Endothelial cell of hepatic sinusoid (primary cell): ENCODE measurements at regions not wholly inside any gene's neighbourhood (a gene's known extent, or its start where the extent isn't known, plus 50 kb on each side); places are given as distances from the start of the nearest gene placed in this dataset.

Experiments used
- in situ Hi-C: cut with HindIII; loops from 2 replicates; pipeline ENCODE4 v1.10.0; 2017; ENCODE audit warnings: low sequenced_read_pairs

DNA sequence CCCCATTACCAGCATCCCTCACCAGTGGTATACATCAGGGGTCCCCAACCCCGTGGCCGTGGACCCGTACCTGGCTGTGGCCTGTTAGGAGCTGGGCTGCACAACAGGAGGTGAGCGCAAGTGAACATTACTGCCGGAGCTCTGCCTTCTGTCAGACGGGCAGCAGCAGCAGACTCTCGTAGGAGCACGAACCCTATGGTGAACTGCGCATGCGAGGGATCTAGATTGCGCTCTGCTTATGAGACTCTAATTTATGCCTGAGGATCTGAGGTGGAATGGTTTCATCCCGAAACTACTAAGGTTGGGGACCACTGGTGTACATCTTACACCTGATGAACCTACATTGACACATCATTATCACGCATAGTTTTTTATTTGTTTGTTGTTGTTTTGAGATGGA lies 52.8 kb upstream of the DHX15 start:
- in situ Hi-C loops = no loop called here

DNA sequence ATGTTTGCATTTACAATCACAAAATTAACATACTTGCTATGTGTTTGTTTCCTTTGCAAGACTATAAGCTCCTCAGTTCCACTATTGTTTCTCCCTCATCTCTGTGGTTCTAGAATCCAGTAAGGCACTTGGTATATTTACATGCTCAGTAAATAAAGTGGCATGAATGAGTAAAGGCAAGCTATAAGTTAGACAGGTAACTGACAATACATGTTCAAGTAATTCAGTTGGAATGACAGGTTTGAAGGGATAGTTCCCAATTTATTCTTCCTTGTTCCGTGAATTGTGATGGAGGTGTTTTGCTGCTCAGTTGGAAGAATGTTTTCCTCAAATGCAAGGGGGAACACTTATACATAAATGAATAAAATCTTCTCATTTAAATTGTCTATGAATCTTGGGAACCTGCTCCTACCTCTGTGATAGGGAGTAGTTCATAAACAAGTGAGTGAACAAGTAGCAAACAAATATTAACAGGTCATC lies 54.1 kb upstream of the DHX15 start:
- in situ Hi-C loops = no loop called here

DNA sequence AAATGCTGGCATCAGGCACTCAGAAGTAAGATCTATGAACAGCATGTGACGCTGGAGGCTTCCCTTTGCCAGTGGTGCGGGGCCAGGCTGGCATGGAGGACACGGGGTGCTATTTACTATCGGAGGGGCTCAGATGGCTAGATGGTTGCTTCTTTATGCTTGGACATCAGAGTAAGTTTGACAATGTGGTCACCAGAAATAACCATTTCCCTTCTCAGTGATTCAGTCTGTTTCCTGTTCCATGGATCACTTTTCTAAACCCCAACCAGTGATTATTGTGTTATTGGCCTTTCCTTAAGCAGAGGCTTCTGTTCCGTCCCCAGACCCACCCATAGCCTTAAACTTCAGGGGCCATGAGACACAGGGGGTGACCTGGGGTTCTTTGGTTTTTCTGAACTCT lies 55.4 kb upstream of the DHX15 start:
- in situ Hi-C loops = no loop called here

DNA sequence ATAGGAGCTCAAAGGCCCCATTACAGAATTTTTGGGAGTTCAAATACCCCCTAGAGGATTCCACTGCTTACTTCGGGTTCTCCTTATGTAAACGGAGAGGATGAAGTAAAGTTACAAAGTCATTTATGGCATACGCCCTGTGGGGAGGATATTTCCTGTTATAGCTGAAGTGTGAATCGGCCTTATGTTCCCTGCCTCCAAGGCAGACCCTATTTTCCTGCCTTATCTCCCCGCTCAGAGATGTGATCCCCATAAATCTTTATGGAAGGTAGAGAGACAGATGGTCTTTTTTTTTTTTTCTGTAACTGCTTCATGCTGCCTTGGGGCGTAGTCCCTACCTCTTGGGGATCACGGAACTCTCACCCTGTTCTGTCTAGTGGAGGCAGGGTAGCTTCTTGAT lies 56.0 kb upstream of the DHX15 start:
- in situ Hi-C loops = no loop called here

DNA sequence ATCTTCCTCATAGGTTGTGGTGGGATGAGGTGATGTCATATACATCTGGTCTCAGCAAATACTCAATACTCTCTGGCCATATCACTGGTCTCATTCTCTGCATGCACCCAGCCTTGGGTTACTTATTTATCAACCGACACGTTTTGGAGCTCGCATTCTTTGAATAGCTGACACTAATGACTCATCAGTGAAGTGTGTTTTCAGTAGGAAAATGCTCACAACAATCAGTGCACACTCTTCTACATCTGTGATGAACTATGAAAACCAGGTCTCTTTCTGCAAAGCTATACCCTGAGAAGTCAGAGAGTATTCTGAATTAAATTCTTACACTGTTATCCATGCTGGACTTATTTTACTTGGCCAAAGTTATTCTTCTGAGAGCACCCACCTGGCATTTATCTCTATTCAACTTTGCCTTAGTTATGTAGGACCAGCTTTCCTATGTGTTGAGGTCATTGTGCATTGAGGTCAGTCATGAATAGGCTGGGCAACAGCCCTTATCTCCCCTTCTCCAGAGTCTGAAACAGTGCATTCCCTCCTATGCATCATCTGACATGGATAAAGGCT lies 58.7 kb upstream of the DHX15 start:
- in situ Hi-C loops = no loop called here

DNA sequence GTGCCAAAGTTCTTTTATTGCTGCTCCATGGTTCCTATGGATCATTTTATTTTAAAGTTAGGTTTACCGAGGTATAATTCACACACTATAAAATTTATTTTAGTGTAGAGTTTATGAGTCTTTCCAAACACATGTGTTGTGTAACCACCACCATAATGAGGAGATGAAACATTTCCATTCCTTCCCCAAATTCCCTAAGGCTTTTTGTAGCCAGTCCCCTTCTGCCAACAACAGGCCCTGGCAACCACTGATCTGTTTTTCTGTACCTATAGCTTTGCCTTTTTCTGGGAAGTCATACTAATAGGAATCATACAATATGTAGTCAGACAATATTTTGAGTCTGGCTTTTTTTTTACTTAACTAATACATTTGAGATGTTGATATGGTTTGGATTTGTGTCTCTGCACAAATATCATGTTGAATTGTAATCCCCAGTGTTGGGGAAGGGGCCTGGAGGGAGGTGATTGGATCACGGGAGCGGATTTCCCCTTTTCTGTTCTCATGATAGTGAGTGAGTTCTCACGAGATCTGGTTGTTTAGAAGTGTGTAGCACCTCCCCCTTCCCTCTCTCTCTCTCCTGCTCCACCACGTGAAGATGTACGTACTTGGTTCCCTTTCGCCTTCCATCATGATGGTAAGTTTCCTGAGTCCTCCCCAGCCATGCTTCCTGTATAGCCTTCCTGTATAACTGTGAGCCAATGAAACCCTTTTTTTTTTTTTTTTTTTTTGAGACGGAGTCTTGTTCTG lies 59.6 kb upstream of the DHX15 start:
- in situ Hi-C loops = no loop called here

DNA sequence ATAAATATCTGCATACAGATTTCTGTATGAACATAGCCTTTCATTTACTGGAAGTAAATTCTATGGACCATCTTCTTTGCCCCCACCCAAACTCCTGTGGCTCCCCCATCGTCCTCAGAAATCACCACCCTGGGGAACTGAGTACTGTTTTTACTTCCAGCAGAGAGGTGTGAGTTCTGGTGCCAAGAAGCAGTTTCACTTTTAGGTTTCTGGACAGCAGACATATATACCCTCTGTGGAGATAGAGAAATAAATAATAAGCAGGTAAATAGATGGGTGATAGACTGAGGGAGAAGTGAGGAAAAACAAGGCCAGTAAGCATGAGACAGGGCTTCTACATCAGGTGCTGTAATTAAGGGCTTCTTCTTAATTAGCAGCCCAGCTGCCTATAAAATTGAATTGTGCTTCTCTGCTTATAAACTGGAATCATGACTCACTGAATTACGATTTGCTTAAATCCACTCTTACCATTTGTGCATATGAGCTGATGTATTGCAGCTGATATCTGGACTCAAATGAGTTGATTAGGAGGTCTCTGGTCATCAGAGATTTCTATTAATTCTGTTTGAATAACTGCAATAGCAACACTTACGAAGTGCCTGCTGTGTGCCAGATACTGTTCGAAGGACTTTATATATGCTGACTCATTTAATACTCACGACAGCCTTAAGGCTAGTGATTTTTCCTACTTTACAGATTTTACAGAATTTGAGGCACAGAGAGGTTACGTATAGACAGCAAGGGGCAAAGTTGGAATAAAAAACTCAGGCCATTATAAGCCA lies 60.8 kb upstream of the DHX15 start:
- in situ Hi-C loops = no loop called here

DNA sequence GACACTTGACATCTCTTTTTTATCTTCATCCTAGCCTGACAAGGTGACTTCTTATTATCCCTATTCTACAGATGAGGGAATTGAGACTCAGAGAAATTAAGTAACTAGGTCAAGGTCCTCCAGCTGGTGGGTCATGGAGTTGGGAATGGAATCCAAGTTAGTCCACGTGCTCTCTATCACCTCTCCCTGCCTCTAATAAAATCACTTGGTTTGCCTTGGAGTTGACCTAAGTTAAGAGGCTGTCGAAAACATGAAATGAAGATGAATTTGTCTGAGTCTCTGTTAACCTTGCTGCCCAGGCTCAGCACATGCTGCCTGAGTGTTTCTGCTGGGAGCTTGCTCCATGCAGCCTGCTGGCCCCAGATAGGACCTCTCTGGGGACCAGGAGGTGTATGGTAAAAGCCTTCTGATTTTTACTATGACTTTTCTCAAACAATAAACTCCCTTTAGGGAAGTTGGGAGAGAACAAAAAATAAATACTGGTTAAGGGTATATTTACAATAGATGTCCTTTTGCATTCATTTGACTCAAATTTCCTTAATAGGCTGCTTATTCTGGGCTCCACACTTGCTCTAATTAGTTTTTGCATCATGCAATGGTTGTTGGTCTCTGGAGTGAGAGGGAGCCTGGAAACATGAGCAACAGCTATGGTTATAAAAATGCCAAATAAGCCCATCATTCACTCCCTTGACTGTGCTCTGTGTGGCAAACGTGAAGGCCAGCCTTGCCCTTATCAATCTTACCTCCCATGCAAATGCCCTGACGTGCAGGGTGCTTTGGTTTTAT lies 61.6 kb upstream of the DHX15 start:
- in situ Hi-C loops = no loop called here

DNA sequence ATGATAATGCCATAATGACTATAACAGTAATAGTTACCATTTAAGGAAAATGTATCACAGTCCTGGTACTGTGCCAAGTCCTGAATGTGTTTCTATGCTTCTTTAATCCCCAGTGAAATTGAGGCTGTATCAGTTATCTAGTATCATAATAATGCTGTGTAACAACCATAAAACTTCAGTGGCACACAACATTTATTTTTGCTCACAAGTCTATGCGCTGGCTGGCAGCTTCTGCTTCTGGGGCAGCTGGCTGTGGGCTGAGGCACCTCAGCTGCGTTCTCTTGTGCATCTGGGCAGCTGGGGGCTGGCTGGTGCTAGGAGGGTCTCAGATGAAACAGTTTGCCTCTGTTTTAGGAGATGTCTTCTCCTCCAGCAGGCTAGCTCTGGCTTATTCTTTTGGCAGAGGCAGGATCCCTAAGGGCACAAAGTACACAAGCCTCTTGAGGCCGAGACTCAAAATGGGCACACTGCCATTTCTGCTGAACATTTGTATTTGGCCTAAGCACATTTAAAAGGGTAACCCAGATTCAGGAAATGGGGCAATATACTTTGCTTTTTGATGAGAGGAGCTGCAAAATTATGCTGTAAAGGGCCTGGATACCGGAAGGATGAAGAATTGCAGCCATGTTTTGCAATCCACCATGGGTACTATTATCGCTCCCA lies 62.6 kb upstream of the DHX15 start:
- in situ Hi-C loops = no loop called here

DNA sequence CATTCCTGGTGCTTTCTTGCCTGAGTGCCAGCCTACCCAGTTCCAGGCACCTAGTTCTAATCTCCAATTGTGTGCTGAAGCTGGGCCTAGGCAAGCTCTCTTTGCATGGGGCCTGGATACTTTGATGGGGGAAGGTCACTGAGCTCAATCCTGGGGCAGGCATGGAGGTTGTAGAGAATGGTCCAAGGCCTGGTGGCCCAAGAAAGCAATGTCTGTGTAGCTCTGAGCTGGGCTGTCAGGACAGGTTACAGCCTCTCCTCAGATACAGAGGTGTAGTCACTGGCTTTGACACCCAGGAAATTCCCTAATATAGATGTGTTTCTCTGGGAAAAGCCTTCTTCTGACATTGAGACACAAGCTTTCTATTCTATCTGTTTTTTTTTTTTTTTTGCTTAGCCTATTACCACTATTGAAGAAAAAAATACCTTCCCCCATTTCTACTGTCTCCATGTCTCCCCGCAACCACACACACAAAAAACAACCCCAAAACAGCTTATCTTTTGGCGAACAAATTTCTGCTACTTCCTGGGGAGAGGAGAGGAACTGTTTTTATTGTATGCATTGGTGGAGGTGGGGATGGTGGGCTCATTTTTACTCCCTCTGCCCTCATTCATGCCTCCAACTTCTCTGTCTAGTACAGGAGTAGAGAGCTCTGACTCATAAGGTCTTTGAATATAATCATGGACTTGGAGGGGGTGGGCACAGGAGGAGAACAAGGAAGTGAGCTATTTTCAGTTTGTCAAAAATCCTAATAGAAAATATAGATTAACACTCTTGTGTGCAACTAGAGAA lies 66.7 kb upstream of the DHX15 start:
- in situ Hi-C loops = no loop called here

DNA sequence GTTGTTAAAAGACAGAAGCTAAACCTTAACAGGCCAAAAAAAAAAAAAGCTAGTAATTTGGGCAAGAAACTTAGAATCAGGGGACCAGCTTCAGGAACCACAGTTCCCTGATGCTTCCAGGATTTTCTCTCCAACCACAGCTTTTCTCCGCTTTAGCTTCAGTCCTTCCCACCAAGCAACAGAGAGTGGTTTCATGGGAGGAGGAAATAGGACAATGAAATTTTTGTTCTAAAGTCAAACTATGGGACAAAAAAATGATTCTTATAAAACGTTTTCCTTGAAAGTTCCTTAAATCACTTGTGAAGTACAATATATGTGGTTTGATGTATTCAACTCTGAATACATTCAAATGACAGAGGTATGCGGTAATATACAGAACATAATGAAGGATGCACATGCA lies 71.0 kb upstream of the DHX15 start:
- in situ Hi-C loops = no loop called here

DNA sequence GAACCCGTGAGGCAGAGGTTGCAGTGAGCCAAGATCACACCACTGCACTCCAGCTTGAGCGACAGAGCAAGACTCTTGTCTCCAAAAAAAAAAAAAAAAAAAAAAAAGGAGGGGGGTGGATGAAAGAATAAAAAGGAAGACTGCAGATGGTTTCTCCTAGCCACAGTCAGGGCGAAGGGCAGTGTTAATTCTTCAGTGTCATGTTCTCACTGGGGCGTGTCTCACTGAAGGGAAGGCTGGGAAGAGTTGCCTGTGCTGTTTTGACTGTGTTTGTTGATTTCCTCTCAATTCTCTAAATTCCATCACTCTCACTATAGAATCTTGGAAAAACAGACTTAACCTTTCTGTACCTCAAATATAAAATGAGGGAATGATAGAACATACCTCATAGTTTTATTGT lies 71.6 kb upstream of the DHX15 start:
- in situ Hi-C loops = no loop called here

DNA sequence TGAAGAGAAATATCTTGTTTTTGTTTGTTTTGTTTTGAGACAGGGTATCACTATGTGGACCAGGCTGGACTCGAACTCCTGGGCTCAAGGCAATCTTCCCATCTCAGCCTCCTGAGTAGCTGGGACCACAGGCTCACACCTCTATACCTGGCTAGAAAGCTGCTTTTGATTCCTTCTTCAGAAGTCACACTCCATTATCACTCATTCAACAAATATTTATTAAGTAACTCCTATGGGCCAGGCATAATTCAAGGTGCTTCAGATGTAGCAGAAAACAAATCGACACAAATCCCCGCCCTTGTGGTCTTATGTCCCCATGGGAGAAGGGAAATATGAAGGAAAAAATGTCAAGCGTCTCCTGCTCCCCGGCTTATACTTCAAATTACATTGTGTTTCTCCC lies 72.6 kb upstream of the DHX15 start:
- in situ Hi-C loops = no loop called here

DNA sequence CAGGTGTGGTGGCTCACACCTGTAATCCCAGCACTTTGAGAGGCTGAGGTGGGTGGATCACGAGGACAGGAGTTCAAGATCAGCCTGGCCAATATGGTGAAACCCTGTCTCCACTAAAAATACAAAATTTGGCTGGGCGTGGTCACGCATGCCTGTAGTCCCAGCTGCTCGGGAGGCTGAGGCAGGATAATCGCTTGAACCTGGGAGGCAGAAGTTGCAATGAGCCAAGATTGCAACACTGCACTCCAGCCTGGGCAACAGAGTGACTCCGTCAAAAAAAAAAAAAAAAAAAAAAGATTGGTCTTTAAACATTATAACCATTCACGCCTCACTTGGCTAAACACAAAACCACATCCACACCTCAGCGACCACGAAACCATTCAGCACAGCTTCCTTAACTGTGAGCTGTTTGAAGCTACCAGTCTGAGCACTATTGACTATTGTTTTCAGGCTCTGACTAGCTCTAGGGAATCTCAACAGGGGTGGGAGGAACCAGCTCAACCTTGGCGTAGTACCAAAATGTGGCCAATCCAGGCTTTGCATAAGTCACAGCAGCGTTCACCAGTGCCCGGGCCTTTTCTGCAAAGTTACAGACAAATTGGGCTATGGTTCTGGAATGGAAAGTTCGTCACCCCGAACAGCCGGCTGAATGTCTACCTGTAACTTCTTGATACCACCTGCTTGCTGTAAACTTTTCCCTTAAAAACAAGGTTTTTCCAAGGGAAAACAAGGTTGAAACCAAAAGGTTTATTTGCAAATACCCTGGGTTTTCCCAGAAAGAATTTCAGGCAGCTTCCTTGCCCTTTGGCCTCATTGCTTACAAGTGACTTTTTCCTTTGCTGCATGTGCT lies 73.6 kb upstream of the DHX15 start:
- in situ Hi-C loops = no loop called here

DNA sequence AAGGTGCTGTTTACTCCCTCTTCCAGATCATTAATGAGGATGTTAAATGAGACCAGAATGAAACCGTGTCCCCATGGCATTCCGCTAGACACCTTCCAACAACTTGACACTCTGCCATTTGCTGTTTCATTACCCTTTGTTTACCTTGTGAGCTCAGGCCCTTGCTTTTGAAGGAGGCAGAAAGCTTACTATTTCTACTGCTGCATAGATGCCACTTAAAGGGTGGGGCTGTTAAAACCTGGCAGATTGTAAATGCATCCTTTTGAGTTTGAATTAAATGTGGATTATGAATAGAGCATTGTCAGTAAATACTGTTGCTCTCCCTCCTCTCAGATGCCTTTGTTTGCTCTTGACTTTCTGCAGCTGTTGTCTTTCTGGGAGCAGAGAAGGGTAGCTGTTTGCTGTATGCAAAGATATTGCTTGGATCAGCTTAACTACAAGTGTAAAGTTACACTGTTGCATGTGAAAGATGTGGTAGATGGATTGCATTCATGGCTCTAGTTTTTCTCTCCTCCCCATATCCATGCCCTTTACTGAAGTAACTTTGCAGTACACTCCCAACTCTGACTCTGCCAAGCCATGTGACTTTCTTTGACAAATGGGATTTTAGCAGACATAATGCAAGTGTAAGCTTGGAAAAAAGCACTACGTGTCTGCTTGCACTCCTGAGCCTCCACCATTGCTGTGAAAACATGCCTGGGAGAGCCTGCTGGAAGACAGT lies 75.0 kb upstream of the DHX15 start:
- in situ Hi-C loops = no loop called here

DNA sequence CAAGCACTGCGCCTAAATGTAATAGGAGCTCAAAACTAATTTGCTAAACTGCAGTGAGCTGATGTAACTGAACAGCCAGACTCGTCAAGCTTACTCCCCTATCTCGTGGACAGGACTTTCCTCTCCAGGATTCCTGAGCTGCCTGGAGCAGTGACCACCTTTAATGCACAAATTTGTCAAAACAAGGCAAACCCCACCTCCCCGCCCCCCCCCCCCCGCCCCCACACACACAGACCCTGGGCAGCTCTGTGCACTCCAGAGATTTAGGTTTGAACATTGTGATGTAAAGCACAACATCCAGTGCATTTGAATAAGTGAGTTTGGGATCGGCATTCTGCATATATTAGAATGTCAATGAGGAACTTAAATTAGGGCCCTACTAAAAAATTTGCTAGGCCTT lies 77.7 kb upstream of the DHX15 start:
- in situ Hi-C loops = no loop called here

DNA sequence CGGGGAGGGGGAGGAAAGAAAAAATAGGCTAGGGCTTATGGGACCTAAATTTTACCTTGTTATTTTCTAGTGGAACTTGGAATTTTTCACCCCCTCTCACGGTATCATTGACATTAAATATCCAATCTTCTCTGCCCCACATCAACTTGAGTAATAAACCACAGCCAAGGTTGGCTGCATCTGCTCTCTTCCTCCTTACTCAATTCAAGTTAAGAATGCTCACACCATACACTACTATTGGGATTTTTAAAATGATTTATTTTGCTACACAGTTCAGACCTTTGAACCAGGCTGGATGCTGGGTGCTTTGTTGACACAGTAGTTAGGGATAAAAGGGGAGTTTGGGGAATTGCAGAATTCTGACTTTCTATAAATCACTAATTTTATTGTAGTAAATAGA lies 78.2 kb upstream of the DHX15 start:
- in situ Hi-C loops = no loop called here

DNA sequence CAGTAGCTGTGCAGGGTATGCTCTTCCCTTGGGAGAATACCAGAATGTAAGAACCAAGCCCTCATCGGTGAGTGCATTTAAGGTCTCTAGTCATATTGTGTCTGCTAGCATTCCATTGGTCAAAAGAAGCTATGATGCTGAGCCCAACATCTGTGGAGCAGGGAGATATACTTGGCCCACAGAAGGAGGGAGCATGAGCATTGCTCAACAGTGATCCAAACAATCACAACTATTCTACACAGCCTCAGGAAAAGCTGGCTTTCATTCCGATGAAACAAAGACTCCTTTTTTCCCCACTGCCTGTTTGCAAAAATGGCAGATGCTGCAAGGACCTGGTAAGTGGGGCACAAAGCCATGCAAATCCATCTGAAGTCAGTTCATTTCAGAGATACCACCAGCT lies 80.6 kb upstream of the DHX15 start:
- in situ Hi-C loops = no loop called here
